GM12892 (cell line): ENCODE measurements at regions not wholly inside any gene's neighbourhood (a gene's known extent, or its start where the extent isn't known, plus 50 kb on each side); places are given as distances from the start of the nearest gene placed in this dataset.

ENCODE experiments used
- POLR2A ChIP-seq: IDR thresholded peaks from 2 replicates; pipeline ENCODE4 v1.6.1; 2011; ENCODE audit warnings: low read depth, low read length, control low read depth
- TAF1 ChIP-seq: IDR thresholded peaks from 2 replicates; pipeline ENCODE4 v1.6.1; 2011; ENCODE audit warnings: low read depth, mild to moderate bottlenecking, control low read depth, low read length, borderline replicate concordance

GRCh38 chr1:78359666-78360065, 131.1 kb upstream of the PTGFR start:
- TF ChIP-seq TAF1, result no peak
- TF ChIP-seq POLR2A, result no peak
